Activated CD4-positive, alpha-beta T cell treated with anti-CD3 and anti-CD28 coated beads, Interleukin-2, amount 50 U/mL, for 4 hours (primary cell): ENCODE measurements at regions not wholly inside any gene's neighbourhood (a gene's known extent, or its start where the extent isn't known, plus 50 kb on each side); places are given as distances from the start of the nearest gene placed in this dataset.

Experiments
- DNase-seq, 2 experiments: peaks; one replicate each; pipeline ENCODE4 v3.0.0-alpha.2; 2020

- DNase-seq, result no peak
These were observed 1284.2 kb downstream of the EFNB2 start for GRCh38 chr13:105251293-105251692.

DNA sequence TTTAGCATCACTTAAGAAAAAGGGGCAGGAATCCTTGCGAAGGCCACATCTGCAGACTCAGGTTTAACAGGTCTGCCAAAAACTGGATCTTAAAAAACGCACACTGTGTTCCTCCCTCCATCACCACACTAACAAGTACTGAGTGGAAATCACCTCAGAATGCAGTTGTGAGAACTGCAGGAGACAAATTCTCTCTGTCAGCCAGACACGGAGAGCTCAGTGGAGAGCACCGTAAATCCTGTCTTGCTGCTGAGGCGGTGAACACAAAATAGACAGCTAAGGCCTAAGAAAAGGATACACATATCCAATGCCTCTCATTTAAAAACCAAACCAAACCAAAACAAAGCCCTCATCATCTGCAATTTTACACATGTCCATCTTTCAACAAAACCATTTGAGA lies 1287.6 kb downstream of the EFNB2 start:
- no peak for DNase-seq

DNA sequence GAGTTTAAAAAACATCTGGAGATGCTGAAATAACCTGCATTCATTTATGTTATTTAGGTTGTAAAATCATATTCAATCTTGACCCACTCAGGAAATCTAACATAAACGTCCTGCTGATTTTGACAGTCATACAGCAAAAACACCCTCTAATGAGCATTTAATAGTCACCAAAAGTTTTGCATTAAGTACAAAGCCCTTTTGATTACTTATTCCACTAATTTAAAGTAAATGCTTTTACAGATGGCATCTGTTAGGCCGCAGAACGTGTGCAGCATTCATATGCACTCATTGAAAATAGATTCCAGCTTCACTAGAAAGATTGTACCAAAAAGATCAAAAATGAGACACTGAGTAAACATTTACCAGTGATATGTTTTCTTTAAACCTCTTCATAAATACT lies 1295.1 kb downstream of the EFNB2 start:
- no peak for DNase-seq

DNA sequence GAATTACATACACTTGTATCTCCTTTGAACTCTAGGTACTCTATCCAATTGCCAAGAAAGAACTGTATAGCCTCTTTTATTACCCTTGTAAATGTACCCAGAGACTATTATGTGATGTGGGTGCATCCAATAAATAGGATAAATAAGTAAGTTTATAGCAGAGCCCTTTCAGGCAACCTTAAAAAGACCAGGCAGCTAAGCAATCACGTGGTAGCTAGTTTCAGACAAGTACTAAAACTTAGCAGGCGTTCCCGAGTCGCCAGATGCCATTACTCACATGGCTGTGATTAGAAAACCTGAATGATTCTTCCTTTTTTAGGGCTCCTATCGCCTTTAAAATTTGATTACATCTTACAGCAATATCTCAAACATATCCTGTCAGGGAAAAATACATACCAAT lies 1303.0 kb downstream of the EFNB2 start:
- no peak for DNase-seq

GRCh38 chr13:105232006-105232405 lies 1303.5 kb downstream of the EFNB2 start:
- DNase-seq, result no peak

GRCh38 chr13:105231579-105231978 lies 1303.9 kb downstream of the EFNB2 start:
- no peak for DNase-seq

DNA sequence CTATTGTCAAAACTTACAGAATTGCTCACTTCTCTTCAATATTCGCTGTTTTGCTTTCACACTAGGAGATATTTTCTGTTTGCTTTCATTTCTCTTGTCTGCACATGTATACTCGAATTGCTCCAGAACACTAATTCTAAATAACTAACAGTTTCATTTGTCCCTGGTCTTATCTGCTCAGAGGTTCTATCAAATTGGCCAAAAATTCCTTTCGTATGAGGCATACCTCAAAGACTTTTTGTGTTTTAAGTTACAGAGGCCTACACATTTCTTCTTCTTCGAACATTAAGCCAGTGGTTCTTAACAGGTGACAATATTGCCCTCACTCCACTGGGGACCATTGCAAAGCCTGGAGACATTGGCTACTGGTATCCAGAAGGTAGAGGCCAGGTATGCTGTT lies 1314.6 kb downstream of the EFNB2 start:
- no peak for DNase-seq

- no peak for DNase-seq
These were observed 1315.4 kb downstream of the EFNB2 start for GRCh38 chr13:105220063-105220462.

- no peak for DNase-seq
These were observed 1315.8 kb downstream of the EFNB2 start for GRCh38 chr13:105219651-105220050.

DNA sequence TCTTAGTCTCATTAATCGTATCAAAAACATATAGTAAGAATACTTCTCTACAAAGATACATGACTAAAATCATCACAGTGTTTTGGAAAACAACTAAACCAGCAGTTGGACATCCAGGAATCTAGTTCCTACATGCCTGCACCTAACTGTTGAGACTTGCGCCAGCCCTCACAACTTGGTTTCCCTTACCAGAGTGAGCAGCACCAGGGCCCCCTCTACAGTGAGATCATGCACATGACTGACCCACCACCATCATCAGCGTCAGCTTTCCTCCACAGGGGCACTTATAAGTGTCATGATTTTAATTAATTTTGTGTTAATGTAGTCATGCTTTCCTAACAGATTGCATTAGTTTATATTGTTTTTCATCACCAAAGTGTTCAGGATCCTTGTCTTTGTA lies 1322.0 kb downstream of the EFNB2 start:
- no peak for DNase-seq

- DNase-seq, result no peak
These were observed 1327.7 kb downstream of the EFNB2 start for GRCh38 chr13:105207572-105208293.

DNA sequence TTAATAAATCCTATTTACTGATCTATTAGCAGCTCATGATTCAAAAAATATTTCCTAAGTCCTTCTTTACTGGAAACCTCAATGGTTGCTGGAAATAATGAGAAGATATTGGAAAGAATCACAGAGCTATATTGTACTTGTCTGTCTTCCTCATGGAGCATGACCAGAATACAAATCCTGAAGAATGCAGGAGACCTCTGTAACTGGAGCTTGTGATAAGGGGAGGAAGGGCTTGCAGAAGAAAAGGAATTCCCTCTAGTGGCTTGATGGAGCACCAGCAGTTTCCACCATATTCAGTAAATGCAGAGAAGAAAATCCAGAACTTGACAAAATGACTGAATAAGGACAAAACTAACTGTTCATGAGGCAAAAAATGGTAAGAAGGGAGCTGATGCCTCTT lies 1333.1 kb downstream of the EFNB2 start:
- DNase-seq, result no peak

GRCh38 chr13:105201351-105201750 lies 1334.1 kb downstream of the EFNB2 start:
- no peak for DNase-seq

DNA sequence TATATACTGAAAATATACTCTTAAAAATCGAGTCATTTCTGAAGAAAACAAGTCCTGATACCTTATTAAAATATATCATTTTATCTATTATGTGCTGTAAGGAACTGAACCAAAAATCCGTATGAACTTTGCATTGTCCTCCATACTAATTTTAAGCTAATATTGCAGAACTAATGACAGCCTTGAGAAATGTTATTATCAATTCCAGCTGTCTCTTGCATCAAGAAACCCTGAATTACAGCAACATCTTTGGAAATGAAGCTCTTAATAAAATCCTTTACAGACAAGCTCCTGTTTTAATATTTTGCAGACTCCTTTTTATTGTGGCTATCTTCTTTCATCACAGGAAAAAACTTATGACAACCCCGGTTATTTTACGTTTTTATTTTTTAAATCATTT lies 1335.3 kb downstream of the EFNB2 start:
- DNase-seq, result no peak

- DNase-seq, result no peak
These were observed 1339.4 kb downstream of the EFNB2 start for GRCh38 chr13:105196052-105196451.

DNA sequence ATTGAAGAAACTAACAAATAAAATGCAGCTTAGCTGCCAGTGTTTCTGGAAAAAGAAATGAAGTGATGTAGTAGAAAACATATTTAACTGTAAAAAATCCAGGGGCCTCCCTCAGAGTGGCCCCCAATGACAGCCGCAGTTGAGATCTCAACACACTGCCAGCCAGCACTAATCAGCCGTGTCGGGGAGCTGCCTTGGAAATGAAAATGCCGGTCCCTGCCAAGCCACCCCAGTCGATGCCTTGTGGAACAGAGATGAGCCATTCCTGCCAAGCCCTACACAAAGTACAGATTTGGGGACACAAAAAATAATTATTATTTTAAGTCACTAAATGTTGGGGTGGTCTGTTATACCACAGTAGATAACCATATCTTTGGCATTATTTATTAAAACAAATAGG lies 1342.4 kb downstream of the EFNB2 start:
- DNase-seq, result no peak

GRCh38 chr13:105184201-105184600 lies 1351.3 kb downstream of the EFNB2 start:
- no peak for DNase-seq

- no peak for DNase-seq
These were observed 1358.1 kb downstream of the EFNB2 start for GRCh38 chr13:105177265-105177900.

DNA sequence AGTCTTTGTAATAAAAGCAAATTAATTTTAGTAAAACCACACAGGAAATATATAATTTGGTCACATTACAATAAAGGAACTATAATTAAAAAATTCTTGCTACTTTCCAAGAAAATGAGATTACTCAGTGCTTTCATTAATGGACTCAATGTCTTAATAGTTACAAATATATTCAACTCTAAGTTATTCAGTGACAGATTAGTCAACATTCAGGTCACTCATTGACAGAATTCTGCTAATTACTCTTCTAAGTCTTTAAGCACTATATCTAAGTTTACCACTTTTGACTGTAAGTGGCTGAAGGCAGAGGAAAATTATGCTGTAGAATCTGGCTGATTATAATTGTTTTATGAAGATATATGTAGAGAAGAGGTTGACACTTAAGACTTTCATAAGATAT lies 1365.0 kb downstream of the EFNB2 start:
- DNase-seq, result no peak

DNA sequence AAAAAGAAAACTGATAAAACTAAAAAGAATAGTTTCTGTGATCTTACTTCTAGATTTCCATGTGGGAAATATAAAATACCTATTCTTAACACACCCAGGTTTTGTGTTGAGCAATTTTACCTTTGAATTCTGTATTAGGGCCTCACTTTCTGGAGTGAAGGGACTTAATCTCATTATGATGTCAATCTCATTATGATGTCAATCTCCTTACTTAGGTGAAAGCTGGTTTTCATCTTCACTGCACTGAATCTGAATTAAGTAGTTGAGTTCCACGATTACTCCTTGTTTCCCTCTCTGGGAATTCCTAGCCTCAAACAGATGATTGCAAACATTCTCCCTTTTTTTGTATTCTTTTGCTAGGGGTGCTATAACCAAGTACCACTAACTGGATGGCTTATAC lies 1367.2 kb downstream of the EFNB2 start:
- DNase-seq, result no peak

DNA sequence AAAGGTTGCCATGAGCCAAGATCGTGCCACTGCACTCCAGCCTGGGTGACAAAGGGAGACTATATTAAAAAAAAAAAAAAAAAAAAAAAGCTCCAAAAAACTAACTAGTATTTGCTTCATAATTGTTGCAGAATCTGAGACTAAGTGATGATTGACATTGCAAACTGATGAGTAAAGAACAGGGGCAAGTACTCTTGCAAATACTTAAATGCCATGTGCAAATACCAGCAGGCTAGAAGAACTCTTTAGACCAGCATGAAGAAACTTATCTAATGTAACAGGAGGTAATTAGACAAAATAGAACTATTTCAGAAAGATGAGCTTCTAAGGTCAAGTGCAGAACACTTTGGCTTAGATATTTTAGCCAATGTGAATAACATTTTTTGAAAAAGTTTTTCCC lies 1368.1 kb downstream of the EFNB2 start:
- DNase-seq, result no peak

- no peak for DNase-seq
These were observed 1369.9 kb downstream of the EFNB2 start for GRCh38 chr13:105165449-105166125.

DNA sequence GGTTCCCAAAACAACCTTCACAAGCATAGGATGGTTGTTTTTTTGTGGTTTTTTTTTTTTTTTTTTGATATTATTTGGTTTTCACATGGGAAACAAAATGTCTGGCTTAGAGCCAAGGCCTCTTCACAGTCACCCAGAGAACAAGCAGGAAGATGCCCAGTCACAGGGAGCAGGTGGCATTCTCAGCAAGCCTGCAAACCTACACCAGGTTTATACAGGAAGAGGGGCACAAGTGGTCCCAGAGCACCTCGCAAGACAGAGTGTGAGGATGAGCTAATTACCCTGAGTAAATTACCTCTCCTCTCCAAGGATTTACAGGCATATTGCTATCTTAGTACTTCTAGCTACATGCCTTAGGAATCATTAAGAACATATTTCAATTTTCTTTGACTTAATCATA lies 1375.6 kb downstream of the EFNB2 start:
- no peak for DNase-seq

- DNase-seq, result no peak
These were observed 1381.9 kb downstream of the EFNB2 start for GRCh38 chr13:105153611-105154010.
